K562 (cell line): ENCODE measurements at regions not wholly inside any gene's neighbourhood (a gene's known extent, or its start where the extent isn't known, plus 50 kb on each side); places are given as distances from the start of the nearest gene placed in this dataset.

Experiments used
- ATAC-seq: fragments of 200-7000 bp; cut with Tn5 transposase; 3 replicates; pipeline ENCODE4 v1.9.1; 2020; ENCODE audit warnings: moderate library complexity
- BruUV-seq: library from RNA; stranded (reverse); fragments of 400-500 nt; replicated peaks from 2 replicates; lab custom pipeline; 2021; lab: Mats Ljungman, UMichigan
- CTCF ChIA-PET: fragments of 300-600 bp; formaldehyde crosslinking; extraction: SDS; loops from one replicate; lab custom pipeline; 2021; ENCODE audit warnings: low intra/inter-chr PET ratio; lab: Yijun Ruan, JAX
- POLR2A ChIA-PET: fragments of 300-600, 350-650 bp; sonication (Branson Sonifier 250); formaldehyde crosslinking; extraction: SDS; loops from one replicate; lab custom pipeline; 2021; ENCODE audit warnings: antibody characterized with exemption, inconsistent platforms; lab: Yijun Ruan, JAX
- DNase-seq, 4 experiments: peaks; one replicate each; pipeline versions ENCODE4 v3.0.0 to v3.0.0-alpha.2; 2011 to 2018; ENCODE audit warnings: low spot score in 3 of 4, mixed read lengths in 3 of 4; ENCODE audit errors: extremely low read depth in 1 of 4
- FAIRE-seq: peaks from 2 replicates; lab custom pipeline; 2011; peaks lifted over from hg19 to GRCh38; lab: Jason Lieb, UNC
- H2AFZ ChIP-seq: 2 replicates; pipeline ENCODE4 v1.6.0; 2011; ENCODE audit warnings: low read depth, low read length, control low read depth, inconsistent platforms
- H3K27ac ChIP-seq: fragments of 200-600 bp; 3 replicates; pipeline ENCODE4 v1.8.0; 2011; ENCODE audit warnings: low read depth, mild to moderate bottlenecking, control low read depth, inconsistent platforms, low read length, moderate library complexity, mixed read lengths; ENCODE audit errors: extremely low read depth
- H3K27me3 ChIP-seq, 2 experiments: fragments of 300-600 bp in 1 of 2; 2 replicates in 1 of 2; 3 replicates in 1 of 2; pipeline versions ENCODE4 v1.6.0 to v1.8.0; 2011; ENCODE audit warnings: inconsistent platforms in 2 of 2, low read length in 2 of 2, mild to moderate bottlenecking in 1 of 2, mixed read lengths in 1 of 2, moderate library complexity in 1 of 2; ENCODE audit not compliant: control insufficient read depth in 2 of 2, insufficient read depth in 2 of 2
- H3K36me3 ChIP-seq: fragments of 300-600 bp; 3 replicates; pipeline ENCODE4 v1.8.0; 2011; ENCODE audit warnings: mild to moderate bottlenecking, low read length, inconsistent platforms; ENCODE audit not compliant: control insufficient read depth, insufficient read depth
- H3K4me1 ChIP-seq, 2 experiments: fragments of 200-600 bp in 1 of 2; replicated peaks in 1 of 2; 2 replicates in 1 of 2; 3 replicates in 1 of 2; pipeline versions ENCODE4 v1.5.1 to v1.8.0; 2011; ENCODE audit warnings: inconsistent platforms in 2 of 2, low read length in 2 of 2, mild to moderate bottlenecking in 1 of 2, mixed read lengths in 1 of 2, moderate library complexity in 1 of 2; ENCODE audit not compliant: control insufficient read depth in 2 of 2, insufficient read depth in 2 of 2
- H3K4me2 ChIP-seq: 2 replicates; pipeline ENCODE4 v1.6.1; 2011; ENCODE audit warnings: low read length, control low read depth, inconsistent platforms, mixed read lengths; ENCODE audit not compliant: insufficient read depth
- H3K4me3 ChIP-seq: fragments of 200-600 bp; sonication (generic), shearing (Covaris generic); 2 replicates; pipeline ENCODE4 v1.5.1; 2016; ENCODE audit warnings: control low read depth, inconsistent platforms
- H3K79me2 ChIP-seq: fragments of 200-600 bp; 3 replicates; pipeline ENCODE4 v1.8.0; 2011; ENCODE audit warnings: low read length, inconsistent platforms; ENCODE audit not compliant: control insufficient read depth, insufficient read depth
- H3K9ac ChIP-seq, 2 experiments: 2 replicates each; pipeline versions ENCODE4 v1.6.0 to v1.6.1; 2011; ENCODE audit warnings: low read depth in 2 of 2, low read length in 2 of 2, control low read depth in 1 of 2, inconsistent platforms in 1 of 2, mild to moderate bottlenecking in 1 of 2, mixed read lengths in 1 of 2; ENCODE audit not compliant: insufficient read depth in 1 of 2
- H3K9me1 ChIP-seq: one replicate; pipeline ENCODE4 v1.6.0; 2011; ENCODE audit warnings: inconsistent platforms, mild to moderate bottlenecking, low read length, moderate library complexity; ENCODE audit not compliant: control insufficient read depth, insufficient read depth
- H3K9me3 ChIP-seq: replicated peaks from 2 replicates; pipeline ENCODE4 v1.5.1; 2011; ENCODE audit warnings: low read depth, low read length, inconsistent platforms; ENCODE audit not compliant: control insufficient read depth, insufficient read depth
- H4K20me1 ChIP-seq: replicated peaks from 2 replicates; pipeline ENCODE4 v1.6.1; 2011; ENCODE audit warnings: low read length, inconsistent platforms, mixed read lengths; ENCODE audit not compliant: control insufficient read depth, insufficient read depth
- CHD2 ChIP-seq: IDR thresholded peaks from 2 replicates; pipeline ENCODE4 v1.6.1; 2011; ENCODE audit warnings: low read depth, low read length
- GTF2A2 ChIP-seq: IDR thresholded peaks from 2 replicates; pipeline ENCODE4 v1.6.1; 2016; ENCODE audit warnings: mild to moderate bottlenecking, missing genetic modification characterization, missing compliant biosample characterization
- NR1H2 ChIP-seq: sonication (generic); formaldehyde crosslinking; IDR thresholded peaks from 2 replicates; pipeline ENCODE4 v1.4.0; 2020; ENCODE audit warnings: mild to moderate bottlenecking, missing genetic modification reagents
- POLR2AphosphoS5 ChIP-seq: IDR thresholded peaks from 2 replicates; pipeline ENCODE4 v1.6.1; 2011; ENCODE audit warnings: mild to moderate bottlenecking, low read depth, low read length, moderate library complexity; ENCODE audit not compliant: control insufficient read depth, insufficient read depth
- TEAD1 ChIP-seq, 2 experiments: fragments of 450-650 bp in 1 of 2; sonication (generic) in 1 of 2; formaldehyde crosslinking; IDR thresholded peaks; 2 replicates each; pipeline versions ENCODE4 v1.4.0 to v1.8.0; 2020 to 2022; ENCODE audit warnings: mild to moderate bottlenecking in 2 of 2, missing genetic modification reagents in 1 of 2
- TSC22D4 ChIP-seq: fragments of 450-650 bp; IDR thresholded peaks from 2 replicates; pipeline ENCODE4 v1.6.1; 2016; ENCODE audit warnings: missing genetic modification characterization, missing biosample characterization, control low read depth
- ZNF395 ChIP-seq: fragments of 200-800 bp; sonication (Bioruptor generic); IDR thresholded peaks from 2 replicates; pipeline ENCODE4 v1.6.1; 2017; ENCODE audit warnings: missing genetic modification characterization, missing compliant biosample characterization
- ZNF707 ChIP-seq: fragments of 250-450 bp; sonication (Bioruptor Pico); conservative IDR thresholded peaks from 2 replicates; pipeline ENCODE4 v1.8.0; 2022; ENCODE audit warnings: inconsistent platforms, mild to moderate bottlenecking, moderate library complexity
- WGBS: fragments of 100-300 bp; shearing (Covaris generic); methylation state at CpG from one replicate; pipeline ENCODE4 v1.1.6; 2016; ENCODE audit warnings: low coverage, mixed read lengths; ENCODE audit not compliant: insufficient coverage; ENCODE audit errors: missing lambda C conversion rate; 5-methylcytosine and 5-hydroxymethylcytosine counted together
- in situ Hi-C: fragments of 300-500 bp; cut with MboI; formaldehyde crosslinking; loops from 4 replicates; pipeline ENCODE4 v1.15.0; 2018; ENCODE audit warnings: inconsistent platforms, mixed read lengths
- intact Hi-C: fragments of 100-400 bp; cut with micrococcal nuclease; formaldehyde crosslinking; loops from 2 replicates; pipeline ENCODE4 v1.14.2; 2022

- FAIRE-seq, result no peak
- 13% methylated on average over 2 of the region's 2 CpGs for WGBS
- in situ Hi-C loops, result no loop called here
Observed at GRCh38 chr6:23448281-23448680, 677.7 kb upstream of the NRSN1 start.

More at GRCh38 chr6:23448281-23448680, 677.7 kb upstream of the NRSN1 start:
- no peaks in the 10 kb centered on the region for H3K9me3 ChIP-seq
- H2AFZ ChIP-seq, result no peak overlapping the region
- H3K79me2 ChIP-seq, result no peaks in the 10 kb centered on the region
- intact Hi-C loops, result no loop called here
- H3K9me1 ChIP-seq, result no peaks in the 10 kb centered on the region
- ChIA-PET POLR2A (no interaction called here), CTCF (no interaction called here)
- no TSS peak for BruUV-seq
- ATAC-seq (no peak), DNase-seq (no peak)
- TF ChIP-seq TEAD1 (CRISPR knock-in tag; IDR thresholded peaks at IDR 0.05) (no peak), GTF2A2 (tag) (no peak), NR1H2 (CRISPR knock-in tag) (no peak), ZNF707 (CRISPR knock-in tag) (no peak), ZNF395 (no peak), TSC22D4 (no peak), CHD2 (no peak), POLR2AphosphoS5 (no peak)
- H3K4me3 ChIP-seq, result no peak overlapping the region
- H3K9ac ChIP-seq, result no peak overlapping the region
- no peaks in the 10 kb centered on the region for H3K36me3 ChIP-seq
- no peaks in the 10 kb centered on the region for H4K20me1 ChIP-seq
- no peak overlapping the region for H3K27ac ChIP-seq
- no peaks in the 10 kb centered on the region for H3K27me3 ChIP-seq
- H3K4me2 ChIP-seq, result no peak overlapping the region
- no peaks in the 10 kb centered on the region for H3K4me1 ChIP-seq
